Activated CD8-positive, alpha-beta memory T cell treated with anti-CD3 and anti-CD28 coated beads, Interleukin-2, amount 50 U/mL, for 4 hours (primary cell): ENCODE measurements at regions not wholly inside any gene's neighbourhood (a gene's known extent, or its start where the extent isn't known, plus 50 kb on each side); places are given as distances from the start of the nearest gene placed in this dataset.
"Not testable (repeated sequence)": the region's sequence is repeated elsewhere in the genome, so short reads cannot be mapped to it uniquely, and the experiment has no call there.

ENCODE experiments used
- DNase-seq: peaks from one replicate; pipeline ENCODE4 v3.0.0-alpha.2; 2020

DNA sequence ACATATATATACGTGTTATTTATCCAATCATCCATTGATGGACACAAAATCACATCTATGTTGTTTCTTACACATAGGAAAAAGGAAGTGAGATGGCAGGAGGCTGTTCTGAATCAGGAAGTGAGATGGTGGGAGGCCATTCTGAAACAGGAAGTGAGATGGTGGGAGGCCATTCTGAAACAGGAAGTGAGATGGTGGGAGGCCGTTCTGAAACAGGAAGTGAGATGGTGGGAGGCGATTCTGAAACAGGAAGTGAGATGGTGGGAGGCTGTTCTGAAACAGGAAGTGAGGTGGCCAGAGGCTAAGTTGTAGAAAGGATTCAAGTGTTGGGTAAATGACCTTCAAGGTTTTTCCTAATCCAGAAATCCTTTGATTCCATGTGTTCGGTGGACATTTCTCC, 921.5 kb downstream of the TYW1 start:
- no peak for DNase-seq

DNA sequence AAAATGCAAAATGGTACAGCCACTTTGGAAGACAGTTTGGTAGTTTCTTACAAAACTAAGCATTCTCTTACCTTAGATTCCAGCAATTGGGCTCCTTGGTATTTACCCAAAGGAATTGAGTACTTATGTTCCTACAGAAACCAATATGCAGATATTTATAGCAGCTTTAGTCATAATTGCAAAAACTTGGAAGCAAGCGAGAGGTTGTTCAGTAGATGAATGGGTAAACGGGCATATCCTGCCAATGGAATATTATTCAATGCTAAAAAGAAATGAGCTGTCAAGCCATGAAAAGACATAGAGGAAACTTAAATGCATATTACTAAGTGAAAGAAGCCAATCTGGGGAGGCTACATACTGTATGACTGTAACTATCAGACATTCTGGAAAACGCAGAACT, 926.7 kb downstream of the TYW1 start:
- DNase-seq: no peak

DNA sequence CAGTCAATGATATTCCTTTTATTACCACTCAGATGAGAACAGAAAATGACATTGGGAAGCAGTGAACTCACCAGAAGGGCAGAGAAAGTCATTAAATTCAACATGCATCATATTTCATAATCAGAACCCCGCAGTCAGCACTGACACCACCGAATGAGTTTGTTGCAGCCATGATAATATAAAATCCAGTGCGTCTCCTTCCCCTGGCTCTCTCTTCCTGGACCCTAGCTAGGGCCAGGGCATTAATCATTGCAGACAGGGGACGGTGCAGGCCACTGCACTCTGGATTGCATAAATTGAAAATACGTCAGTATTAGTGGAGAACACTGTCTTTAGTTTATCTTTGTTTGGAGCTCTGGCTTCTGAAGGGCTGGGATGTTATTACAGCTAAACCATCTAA, 931.5 kb downstream of the TYW1 start:
- no peak for DNase-seq

DNA sequence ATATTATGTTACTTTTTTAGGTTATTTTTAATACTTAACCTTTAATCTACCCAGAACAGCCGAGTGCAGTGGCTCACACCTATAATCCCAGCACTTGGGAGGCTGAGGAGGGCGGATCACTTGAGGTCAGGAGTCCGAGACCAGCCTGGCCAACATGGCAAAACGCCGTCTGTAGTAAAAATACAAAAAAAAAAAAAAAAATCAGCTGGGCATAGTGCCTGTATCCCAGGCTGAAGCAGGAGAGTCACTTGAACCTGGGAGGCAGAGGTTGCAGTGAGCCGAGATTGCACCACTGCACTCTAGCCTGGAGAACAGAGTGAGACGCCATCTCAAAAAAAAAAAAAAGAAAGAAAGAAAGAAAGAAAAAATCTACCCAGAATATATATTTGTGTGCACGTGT, 939.8 kb downstream of the TYW1 start:
- not testable (repeated sequence) for DNase-seq

DNA sequence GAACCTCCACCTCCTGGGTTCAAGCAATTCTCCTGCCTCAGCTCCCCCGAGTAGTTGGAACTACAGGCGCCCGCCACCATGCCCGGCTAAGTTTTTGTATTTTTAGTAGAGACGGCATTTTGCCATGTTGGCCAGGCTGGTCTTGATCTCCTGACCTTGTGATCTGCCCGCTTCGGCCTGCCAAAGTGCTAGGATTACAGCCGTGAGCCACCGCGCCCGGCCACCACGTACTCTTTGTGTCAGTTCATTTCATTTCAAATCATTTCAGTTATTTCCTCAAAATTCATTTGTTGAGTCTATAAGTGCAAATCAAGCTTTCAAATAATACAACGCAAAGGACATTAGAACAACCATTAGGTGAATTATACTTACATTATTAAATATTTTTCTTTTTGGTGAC, 943.8 kb downstream of the TYW1 start:
- DNase-seq: no peak

DNA sequence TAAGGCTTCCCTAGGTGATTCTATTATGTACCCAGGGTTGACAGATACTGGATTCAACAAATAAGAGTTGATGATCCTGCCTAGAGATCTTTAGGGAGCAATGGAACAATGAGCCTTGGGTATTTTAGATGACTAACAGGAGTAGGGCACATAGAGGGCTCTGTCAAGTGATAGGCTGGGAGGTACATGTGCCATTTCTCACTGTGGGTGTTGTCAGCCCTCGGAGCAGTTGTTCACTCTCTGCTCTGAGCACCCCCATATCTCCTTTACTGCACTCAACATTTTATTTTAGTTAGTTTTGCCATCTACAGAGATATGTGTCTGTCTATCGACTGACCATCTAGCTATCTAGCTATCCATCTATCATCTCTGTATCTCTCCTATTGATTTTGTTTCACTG, 950.6 kb downstream of the TYW1 start:
- no peak for DNase-seq

DNA sequence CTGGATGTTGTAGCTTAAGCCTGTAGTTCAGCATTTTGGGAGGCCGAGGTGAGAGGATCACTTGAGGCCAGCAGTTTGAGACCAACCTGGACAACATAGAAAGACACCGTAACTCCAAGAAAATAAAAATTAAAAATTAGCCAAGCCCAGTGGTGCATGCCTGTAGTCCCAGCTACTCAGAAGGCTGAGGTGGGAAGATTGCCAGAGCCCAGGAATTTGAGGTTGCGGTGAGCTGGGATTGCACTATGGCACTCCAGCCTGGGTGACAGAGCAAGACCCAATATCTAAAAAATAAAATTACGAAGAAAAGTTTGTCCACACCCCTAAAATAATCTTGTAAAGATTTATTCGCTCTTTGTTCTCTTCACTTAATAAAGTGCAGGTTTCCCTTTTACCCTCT, 951.0 kb downstream of the TYW1 start:
- no peak for DNase-seq

DNA sequence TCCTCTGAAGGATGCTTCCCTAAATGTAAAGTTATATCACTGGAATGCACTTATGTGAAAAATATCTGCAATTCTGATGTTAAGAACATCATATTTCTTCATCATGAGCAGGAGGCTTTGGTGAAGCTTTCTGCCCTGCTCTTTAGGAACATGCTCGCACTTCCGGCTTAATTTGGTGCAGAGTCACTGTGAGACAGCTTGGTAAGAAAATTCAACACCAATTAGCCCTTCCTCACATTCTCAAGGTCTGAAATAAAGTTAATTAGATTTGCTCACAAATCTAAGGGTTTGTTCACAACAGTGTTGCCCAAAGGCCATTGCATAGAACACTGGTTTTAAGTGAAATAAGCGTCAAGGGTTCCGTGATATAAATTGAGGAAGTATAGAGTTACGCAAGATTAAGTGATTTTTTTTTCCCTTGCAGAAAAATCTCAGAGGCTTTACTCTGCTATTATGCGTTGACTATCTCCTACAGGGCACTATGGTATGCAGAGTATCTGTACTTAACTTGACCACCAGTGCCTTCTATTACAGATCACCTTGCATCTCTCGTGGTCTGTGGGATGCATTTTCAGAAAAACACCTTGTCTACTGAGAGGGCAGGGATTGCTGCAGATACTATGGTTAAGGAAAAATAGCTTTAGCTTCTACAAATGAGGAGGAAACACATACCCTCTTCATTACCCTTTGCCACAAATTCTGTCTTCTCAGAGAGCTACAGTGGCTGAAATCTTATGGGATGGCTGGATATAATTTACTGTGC, 953.9 kb downstream of the TYW1 start:
- no peak for DNase-seq

DNA sequence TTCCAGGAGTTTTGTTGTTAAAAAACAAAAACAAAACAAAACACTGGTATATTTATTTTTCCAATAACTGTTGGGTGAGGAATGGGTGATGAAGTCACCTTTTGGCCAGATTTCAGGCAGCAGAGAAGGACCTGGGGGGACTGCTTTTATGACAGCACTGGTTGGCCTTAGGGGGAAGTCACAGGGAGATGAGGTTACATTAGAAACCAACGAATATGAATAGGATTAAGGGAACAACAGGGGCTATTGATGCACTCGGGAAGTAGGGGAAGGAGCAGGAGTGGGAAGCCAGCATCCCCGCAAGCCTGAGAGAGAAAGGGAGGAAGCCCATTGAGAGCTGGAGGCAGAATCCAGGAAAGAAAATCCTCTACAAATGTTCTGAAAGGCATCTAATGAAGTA, 958.4 kb downstream of the TYW1 start:
- DNase-seq: no peak

DNA sequence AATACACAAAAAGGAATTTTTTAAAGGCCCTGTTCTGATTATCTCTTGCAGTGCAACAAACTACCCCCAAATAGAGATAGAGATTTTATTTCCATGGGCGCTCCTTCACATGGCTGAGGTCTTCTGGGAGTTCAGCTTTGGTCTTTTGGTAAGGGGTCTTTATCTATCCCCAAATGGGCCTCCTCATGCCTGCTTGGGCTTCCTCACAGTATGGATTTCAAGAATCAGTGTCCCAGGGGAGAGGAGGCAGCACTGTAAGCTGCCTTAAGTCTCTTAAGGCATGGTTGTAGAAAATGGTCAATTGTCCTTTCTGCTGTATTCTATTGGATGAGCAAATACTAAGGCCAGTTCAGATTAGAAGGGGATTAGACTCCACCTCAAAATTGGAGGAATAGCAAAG, 966.2 kb downstream of the TYW1 start:
- no peak for DNase-seq

DNA sequence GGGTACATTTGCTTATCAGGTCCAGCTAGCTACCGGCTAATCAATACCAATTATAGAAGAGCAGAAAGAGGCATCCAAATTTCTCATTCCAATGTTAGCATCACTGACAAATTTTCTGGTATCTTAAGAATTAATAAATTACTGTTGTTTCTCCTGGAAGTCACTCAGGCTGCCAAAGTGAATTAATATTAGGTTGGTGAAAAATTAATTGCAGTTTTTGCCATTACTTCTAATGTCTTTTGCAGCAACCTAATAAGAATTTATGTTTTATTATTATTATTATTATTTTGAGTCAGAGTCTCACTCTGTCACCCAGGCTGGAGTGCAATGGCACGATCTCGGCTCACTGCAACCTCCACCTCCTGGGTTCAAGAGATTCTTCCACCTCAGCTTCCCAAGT, 979.9 kb downstream of the TYW1 start:
- DNase-seq: no peak

DNA sequence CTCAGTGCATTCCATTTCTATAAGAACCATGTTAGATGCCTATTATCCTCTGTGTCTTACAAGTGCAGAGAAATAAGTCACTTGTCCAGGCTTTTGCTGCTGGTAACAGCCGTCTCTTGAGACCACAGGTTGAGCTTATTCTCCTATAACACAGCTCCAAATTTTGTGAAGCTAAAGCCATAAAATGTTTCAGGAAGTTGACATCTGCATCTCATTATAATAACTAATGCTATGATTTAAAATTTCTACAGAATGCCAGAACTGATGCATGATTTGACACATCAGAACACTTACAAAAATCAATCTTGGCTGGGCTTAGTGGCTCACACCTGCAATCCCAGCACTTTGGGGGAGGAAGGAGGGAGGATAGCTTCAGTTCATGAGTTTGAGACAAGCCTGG, 986.9 kb downstream of the TYW1 start:
- no peak for DNase-seq

DNA sequence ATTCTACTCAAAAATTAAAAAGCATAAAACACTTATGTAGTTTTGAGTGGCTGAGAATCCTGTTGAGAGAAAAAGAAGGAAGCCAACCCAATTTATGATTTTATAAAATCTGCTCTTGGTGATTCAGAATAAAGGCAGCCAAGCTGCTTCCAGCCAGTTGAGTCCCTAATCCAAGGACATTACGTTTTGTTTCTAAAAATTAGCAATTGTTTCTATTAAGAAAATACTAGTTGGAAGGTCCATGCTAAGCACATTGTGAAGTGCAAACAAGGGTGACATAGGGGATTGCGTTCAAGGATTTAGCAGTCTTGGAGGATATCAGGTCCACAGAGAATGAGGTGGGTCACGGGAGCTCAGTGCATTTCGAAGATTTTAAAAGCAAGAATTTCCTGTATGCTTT, 987.7 kb downstream of the TYW1 start:
- DNase-seq: no peak

DNA sequence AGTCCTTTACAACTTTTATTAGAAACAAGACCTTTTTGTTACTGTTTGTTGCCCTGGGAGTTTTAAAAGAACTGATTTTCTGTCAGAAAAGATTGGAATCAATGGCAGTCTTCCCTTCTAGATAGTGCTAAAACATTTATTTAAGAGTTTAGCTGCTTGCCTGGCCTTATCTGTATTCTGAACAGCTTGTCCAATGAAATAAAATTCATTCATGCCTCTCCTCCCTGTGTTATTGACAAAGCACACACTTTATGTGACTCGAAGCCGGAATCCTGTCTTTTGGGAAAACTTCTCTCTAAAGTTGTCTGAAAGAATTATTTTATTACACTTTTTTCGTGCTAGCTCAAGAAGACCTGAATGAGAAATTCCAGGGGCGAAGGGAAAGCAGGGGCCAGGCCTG, 992.5 kb downstream of the TYW1 start:
- DNase-seq: no peak

DNA sequence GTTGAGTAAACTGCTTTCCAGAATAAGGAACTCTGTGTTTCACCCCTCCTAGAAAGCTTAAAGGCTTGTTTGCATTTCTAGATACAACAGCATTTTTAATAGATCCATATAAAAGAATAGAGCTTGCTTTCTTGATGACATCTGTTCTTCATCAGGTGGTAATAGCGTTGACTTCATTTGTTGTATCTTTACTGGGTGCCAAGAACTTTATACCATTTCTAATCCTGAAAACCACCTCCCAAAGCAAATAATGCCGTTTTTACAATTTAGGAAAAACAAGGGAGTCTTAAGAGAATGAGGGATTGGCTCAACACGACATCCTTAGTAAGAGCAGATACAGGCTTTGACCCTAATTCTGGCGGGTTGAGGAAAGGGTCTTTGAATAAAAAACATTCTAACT, 993.4 kb downstream of the TYW1 start:
- no peak for DNase-seq

DNA sequence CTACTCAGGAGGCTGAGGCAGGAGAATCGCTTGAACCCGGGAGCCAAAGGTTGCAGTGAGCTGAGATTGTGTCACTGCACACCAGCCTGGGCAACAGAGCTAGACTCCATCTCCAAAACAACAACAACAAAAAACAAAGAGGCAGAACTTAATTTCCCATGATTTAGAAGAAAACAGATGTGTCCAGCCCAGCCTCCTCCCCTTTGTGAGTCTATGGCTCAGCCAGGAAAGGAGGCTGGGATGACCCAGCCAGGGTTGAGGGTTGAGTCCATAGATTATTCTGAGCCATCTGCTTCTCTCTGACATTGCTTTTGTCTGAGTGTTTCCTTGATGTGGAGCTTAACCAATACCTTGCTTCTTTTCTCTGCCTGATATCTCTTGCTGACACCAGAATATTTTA, 994.1 kb downstream of the TYW1 start:
- DNase-seq: no peak

DNA sequence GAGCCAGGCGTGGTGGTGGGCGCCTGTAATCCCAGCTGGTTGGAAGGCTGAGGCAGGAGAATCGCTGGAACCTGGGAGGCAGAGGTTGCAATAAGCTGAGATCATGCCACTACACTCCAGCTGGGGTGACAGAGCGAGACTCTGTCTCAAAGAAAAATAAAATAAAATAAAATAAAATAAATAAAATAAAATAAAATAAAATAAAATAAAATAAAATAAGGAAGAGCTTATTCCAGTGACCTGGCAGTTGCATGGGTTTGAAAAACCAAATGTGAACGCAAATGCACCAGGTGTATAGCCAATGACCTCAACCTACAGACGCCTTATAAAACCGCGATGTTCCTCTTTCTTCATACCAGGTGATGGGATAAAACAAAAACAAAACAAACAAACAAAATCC, 995.7 kb downstream of the TYW1 start:
- DNase-seq: no peak

DNA sequence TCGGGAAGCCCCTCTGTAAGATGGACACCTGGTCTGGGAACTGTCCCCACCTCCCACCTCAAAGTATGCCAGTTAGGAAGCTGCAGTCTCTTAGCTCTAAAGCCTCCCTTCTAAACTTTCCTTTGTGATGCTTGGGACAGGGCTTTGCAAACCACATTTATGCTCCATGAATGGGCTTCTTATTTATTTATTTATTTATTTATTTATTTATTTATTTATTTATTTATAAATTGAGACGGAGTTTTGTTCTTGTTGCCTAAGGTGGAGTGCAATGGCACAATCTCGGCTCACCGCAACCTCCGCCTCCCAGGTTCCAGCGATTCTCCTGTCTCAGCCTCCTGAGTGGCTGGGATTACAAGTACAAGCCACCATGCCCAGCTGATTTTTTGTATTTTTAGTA, 1009.4 kb downstream of the TYW1 start:
- DNase-seq: no peak

DNA sequence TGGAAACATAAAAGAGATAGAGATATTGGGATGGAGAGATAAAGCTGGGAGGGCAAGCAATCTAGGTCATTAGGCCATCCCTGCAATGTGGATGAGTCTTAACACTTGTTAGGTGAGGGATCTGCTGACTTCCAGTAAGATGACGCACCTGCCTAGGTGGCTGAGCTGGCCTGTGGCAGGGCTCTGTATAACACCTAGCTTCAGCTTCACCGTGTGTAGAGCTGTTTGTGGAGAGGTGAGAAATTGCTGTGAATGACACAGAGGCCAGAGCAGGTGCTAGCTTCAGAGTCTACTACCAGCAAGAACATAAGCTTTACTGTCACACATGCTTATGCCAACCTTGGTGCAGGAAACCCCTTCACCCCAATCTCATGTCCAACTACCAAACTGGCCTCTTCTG, 1010.0 kb downstream of the TYW1 start:
- DNase-seq: no peak

DNA sequence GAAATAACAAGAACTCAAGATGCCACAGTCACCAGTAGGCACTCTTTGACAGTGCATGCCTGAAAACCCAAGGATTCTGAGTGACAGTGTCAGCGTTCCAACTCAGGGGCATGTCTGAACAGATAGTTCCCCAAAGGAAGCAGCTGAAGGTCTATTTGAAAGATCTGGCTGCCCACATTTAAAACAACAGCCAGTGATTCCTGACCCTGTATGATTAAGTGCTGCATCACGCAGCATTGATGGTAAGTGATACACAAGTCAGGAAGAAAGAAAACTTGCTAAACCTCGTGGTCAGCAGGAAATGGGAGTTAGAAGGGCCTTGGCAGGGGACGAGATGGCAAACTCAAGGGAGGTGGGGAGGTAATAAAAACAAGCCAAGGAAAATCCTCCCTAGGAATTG, 1013.1 kb downstream of the TYW1 start:
- DNase-seq: no peak

DNA sequence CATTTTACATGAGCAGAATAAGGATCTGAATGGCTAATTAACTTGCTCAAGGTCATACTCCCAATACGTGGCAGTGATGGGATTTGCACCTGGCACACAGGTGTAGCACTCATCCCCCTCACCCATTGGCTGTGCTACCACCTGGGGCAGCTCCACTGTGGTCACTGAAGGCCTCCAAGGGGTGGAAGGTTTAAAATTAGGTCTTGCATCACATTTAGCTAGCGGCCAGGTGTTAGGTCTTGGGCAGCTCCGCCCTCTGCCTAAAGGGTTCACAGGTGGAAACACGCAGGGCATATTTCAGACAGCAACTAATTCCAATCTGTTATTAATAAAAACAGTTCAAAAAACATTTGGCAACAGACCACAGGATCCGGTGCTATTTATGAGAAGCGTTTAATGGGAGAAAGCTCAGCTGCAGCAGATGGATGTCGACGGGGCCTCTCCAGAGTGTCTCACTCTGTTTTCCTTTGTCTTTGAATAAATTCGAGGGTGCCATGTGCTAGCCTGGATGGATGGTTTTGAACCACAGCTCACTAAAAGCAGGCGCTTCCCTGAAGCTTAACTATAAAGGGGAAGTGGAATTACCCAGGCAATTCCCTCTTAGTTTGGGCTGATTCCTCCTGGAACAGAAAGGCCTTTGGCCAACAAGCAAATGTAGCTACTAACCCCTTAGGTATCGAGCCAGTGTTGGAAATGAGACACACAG, 1017.6 kb downstream of the TYW1 start:
- DNase-seq: no peak

DNA sequence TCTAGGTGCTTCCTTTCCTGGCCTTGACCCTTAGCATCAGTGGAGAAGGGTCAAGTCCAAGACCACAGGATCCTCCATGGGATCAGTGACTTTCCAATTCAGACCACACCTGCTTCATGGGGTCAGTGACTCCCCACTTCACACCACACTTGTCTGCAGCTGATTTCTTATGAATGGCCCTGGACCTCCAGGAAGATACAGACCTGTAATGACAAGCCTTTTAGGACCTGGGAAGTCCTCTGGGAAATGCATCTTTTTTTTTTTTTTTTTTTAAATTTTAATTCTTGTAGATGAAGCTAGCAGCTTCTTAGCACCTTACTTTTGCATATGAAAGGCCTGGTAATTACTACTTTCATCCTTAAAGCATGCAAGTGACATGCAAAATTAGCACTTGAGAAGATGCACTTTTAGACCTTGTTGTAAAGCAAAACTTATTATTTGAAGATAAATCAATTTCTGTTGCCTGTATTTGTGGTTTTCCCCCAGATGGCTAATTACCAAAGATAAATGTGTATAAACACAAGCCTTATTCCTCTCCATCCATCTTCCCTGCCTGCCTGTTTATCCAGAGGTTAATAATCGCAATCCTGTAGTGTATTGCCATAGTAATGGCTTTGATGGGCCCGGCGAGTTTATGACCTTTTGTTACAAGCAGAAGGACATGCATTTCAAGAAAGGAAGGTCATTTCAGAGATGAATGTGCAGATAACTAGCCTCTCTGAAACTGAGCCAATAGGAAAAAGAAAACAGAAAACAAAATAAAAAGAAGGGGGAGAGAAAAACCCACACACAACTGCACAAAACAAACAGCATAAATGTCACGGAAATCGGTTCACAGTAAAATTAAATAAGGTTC, 1018.7 kb downstream of the TYW1 start:
- no peak for DNase-seq

DNA sequence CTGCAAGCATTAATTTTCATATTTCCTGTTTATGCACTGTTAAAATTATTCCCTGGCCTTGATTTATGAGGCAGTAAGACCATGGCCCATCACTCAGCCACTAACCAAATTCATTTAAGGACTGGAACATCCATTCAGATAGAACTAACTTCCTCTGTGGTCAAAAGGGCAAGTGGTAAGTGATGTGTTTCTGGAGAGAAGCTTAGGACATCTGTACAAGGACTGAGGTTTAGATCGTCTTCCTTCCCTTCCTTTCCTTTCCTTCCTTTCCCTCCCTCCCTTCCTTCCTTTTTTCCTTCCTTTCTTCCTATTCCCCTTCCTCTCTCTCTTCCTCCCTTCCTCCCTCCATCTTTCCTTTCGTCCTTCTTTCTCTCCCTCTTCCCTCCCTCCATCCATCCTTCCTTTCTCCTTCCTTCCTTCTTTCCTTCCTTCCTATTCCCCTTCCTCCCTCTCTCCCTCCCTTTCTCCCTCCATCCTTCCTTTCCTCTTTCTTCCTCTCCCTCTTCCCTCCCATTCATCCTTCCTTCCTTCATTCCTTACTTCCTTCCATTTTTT, 1019.4 kb downstream of the TYW1 start:
- no peak for DNase-seq

DNA sequence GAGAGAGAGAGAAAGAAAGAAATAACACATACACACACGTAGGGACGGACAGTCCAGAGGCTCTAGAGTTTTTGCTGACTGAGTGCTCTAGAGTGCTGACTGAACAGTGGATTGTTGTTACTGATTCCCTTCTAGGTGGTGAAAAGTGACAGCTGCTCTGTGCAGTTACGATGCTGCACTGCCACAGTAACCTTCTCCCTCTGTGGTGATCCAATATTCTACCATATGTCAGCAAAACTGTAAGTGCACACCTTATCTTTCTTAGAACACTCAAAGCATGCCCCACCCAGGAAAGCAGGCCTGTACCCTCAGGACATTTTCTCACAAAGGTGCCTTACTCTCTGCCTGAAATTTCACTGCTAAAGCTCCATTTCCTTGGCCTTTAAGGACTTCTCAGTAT, 1023.5 kb downstream of the TYW1 start:
- no peak for DNase-seq
